Activated naive CD4-positive, alpha-beta T cell treated with anti-CD3 and anti-CD28 coated beads, Interleukin-2, amount 10 ng/mL, durations not matched to agents 7 days and 5 days (primary cell): ENCODE measurements at regions not wholly inside any gene's neighbourhood (a gene's known extent, or its start where the extent isn't known, plus 50 kb on each side); places are given as distances from the start of the nearest gene placed in this dataset.

Experiments used
- CTCF ChIA-PET: fragments of 350-600 bp; sonication (Branson Sonifier 250); formaldehyde crosslinking; loops from one replicate; lab custom pipeline; 2021; ENCODE audit warnings: antibody characterized with exemption; lab: Charles Lee
- DNase-seq: peaks from one replicate; pipeline ENCODE4 v3.0.0-alpha.2; 2020
- H3K27ac Mint-ChIP-seq: one replicate; pipeline ENCODE4 v1.8.0; 2021; ENCODE audit warnings: mild to moderate bottlenecking, moderate library complexity, mixed read lengths
- H3K27me3 Mint-ChIP-seq: one replicate; pipeline ENCODE4 v1.8.0; 2021; ENCODE audit warnings: mild to moderate bottlenecking, mixed read lengths
- H3K36me3 Mint-ChIP-seq: one replicate; pipeline ENCODE4 v1.8.0; 2021; ENCODE audit warnings: mixed read lengths
- H3K4me1 Mint-ChIP-seq: one replicate; pipeline ENCODE4 v1.8.0; 2021; ENCODE audit warnings: mixed read lengths
- H3K4me3 Mint-ChIP-seq: one replicate; pipeline ENCODE4 v1.8.0; 2021; ENCODE audit warnings: mild to moderate bottlenecking, moderate library complexity, mixed read lengths
- H3K9me3 Mint-ChIP-seq: one replicate; pipeline ENCODE4 v1.8.0; 2021; ENCODE audit warnings: mixed read lengths

GRCh38 chr7:46393142-46393541 is 472.1 kb upstream of the IGFBP3 start:
- H3K27ac Mint-ChIP-seq: no peak overlapping the region
- CTCF ChIA-PET: no interaction called here
- H3K36me3 Mint-ChIP-seq: no peaks in the 10 kb centered on the region
- H3K9me3 Mint-ChIP-seq: no peaks in the 10 kb centered on the region
- no peaks in the 10 kb centered on the region for H3K27me3 Mint-ChIP-seq
- DNase-seq: no peak
- no peaks in the 10 kb centered on the region for H3K4me1 Mint-ChIP-seq
- no peak overlapping the region for H3K4me3 Mint-ChIP-seq

- Mint-ChIP-seq H3K9me3 (peaks cover 2% of the 10 kb centered on the region), H3K36me3 (no peaks in the 10 kb centered on the region), H3K4me3 (no peak overlapping the region), H3K27ac (no peak overlapping the region), H3K4me1 (no peaks in the 10 kb centered on the region), H3K27me3 (no peaks in the 10 kb centered on the region)
- CTCF ChIA-PET: no interaction called here
- DNase-seq: no peak
Observed at GRCh38 chr7:46391231-46392201, 470.4 kb upstream of the IGFBP3 start.

GRCh38 chr7:46390042-46390441 is 469.0 kb upstream of the IGFBP3 start:
- H3K4me3 Mint-ChIP-seq: no peak overlapping the region
- CTCF ChIA-PET: no interaction called here
- peaks cover 2% of the 10 kb centered on the region for H3K9me3 Mint-ChIP-seq
- H3K27me3 Mint-ChIP-seq: no peaks in the 10 kb centered on the region
- no peaks in the 10 kb centered on the region for H3K4me1 Mint-ChIP-seq
- no peak for DNase-seq
- no peaks in the 10 kb centered on the region for H3K36me3 Mint-ChIP-seq
- no peak overlapping the region for H3K27ac Mint-ChIP-seq

GRCh38 chr7:46389146-46389545 is 468.1 kb upstream of the IGFBP3 start:
- Mint-ChIP-seq H3K4me3 (no peak overlapping the region), H3K9me3 (peaks cover 2% of the 10 kb centered on the region), H3K27me3 (no peaks in the 10 kb centered on the region), H3K4me1 (no peaks in the 10 kb centered on the region), H3K36me3 (no peaks in the 10 kb centered on the region), H3K27ac (no peak overlapping the region)
- CTCF ChIA-PET: no interaction called here
- no peak for DNase-seq

GRCh38 chr7:46387646-46388045 is 466.6 kb upstream of the IGFBP3 start:
- CTCF ChIA-PET: no interaction called here
- Mint-ChIP-seq H3K36me3 (no peaks in the 10 kb centered on the region), H3K27me3 (no peaks in the 10 kb centered on the region), H3K27ac (no peak overlapping the region), H3K4me1 (no peaks in the 10 kb centered on the region), H3K4me3 (no peak overlapping the region), H3K9me3 (peaks cover 2% of the 10 kb centered on the region)
- no peak for DNase-seq

- no peak for DNase-seq
- H3K4me3 Mint-ChIP-seq: no peak overlapping the region
- no peaks in the 10 kb centered on the region for H3K4me1 Mint-ChIP-seq
- peaks cover 2% of the 10 kb centered on the region for H3K9me3 Mint-ChIP-seq
- CTCF ChIA-PET: no interaction called here
- no peaks in the 10 kb centered on the region for H3K36me3 Mint-ChIP-seq
- no peak overlapping the region for H3K27ac Mint-ChIP-seq
- no peaks in the 10 kb centered on the region for H3K27me3 Mint-ChIP-seq
Observed at GRCh38 chr7:46386428-46387399, 465.6 kb upstream of the IGFBP3 start.

- no peaks in the 10 kb centered on the region for H3K27me3 Mint-ChIP-seq
- H3K4me1 Mint-ChIP-seq: no peaks in the 10 kb centered on the region
Observed at GRCh38 chr7:46385662-46386309, 464.7 kb upstream of the IGFBP3 start.

GRCh38 chr7:46383605-46384004 is 462.5 kb upstream of the IGFBP3 start:
- peaks cover 2% of the 10 kb centered on the region for H3K9me3 Mint-ChIP-seq

More at GRCh38 chr7:46385662-46386309, 464.7 kb upstream of the IGFBP3 start:
- H3K36me3 Mint-ChIP-seq: no peaks in the 10 kb centered on the region
- no peak overlapping the region for H3K4me3 Mint-ChIP-seq
- H3K9me3 Mint-ChIP-seq: peaks cover 2% of the 10 kb centered on the region
- no peak for DNase-seq
- CTCF ChIA-PET: no interaction called here
- no peak overlapping the region for H3K27ac Mint-ChIP-seq

GRCh38 chr7:46369933-46370654 is 449.0 kb upstream of the IGFBP3 start:
- no peaks in the 10 kb centered on the region for H3K36me3 Mint-ChIP-seq
- CTCF ChIA-PET: no interaction called here
- no peak overlapping the region for H3K4me3 Mint-ChIP-seq
- no peak for DNase-seq
- peaks cover 3% of the 10 kb centered on the region for H3K27me3 Mint-ChIP-seq
- H3K27ac Mint-ChIP-seq: no peak overlapping the region
- no peaks in the 10 kb centered on the region for H3K4me1 Mint-ChIP-seq
- no peaks in the 10 kb centered on the region for H3K9me3 Mint-ChIP-seq

More at GRCh38 chr7:46383605-46384004, 462.5 kb upstream of the IGFBP3 start:
- no peak overlapping the region for H3K4me3 Mint-ChIP-seq
- no peaks in the 10 kb centered on the region for H3K4me1 Mint-ChIP-seq
- no peaks in the 10 kb centered on the region for H3K27me3 Mint-ChIP-seq
- H3K36me3 Mint-ChIP-seq: no peaks in the 10 kb centered on the region
- CTCF ChIA-PET: no interaction called here
- DNase-seq: no peak
- H3K27ac Mint-ChIP-seq: no peak overlapping the region

GRCh38 chr7:46368871-46369270 is 447.8 kb upstream of the IGFBP3 start:
- no peaks in the 10 kb centered on the region for H3K36me3 Mint-ChIP-seq
- CTCF ChIA-PET: no interaction called here
- DNase-seq: no peak
- H3K27ac Mint-ChIP-seq: no peak overlapping the region
- no peak overlapping the region for H3K4me3 Mint-ChIP-seq
- H3K9me3 Mint-ChIP-seq: no peaks in the 10 kb centered on the region
- H3K4me1 Mint-ChIP-seq: no peaks in the 10 kb centered on the region
- H3K27me3 Mint-ChIP-seq: peaks cover 3% of the 10 kb centered on the region

- H3K27me3 Mint-ChIP-seq: peaks cover 3% of the 10 kb centered on the region
- CTCF ChIA-PET: no interaction called here
Observed at GRCh38 chr7:46366526-46366925, 445.5 kb upstream of the IGFBP3 start.

GRCh38 chr7:46363688-46364087 is 442.6 kb upstream of the IGFBP3 start:
- no peak overlapping the region for H3K27ac Mint-ChIP-seq
- no peaks in the 10 kb centered on the region for H3K4me1 Mint-ChIP-seq
- H3K4me3 Mint-ChIP-seq: no peak overlapping the region
- H3K27me3 Mint-ChIP-seq: peaks cover 3% of the 10 kb centered on the region
- no peaks in the 10 kb centered on the region for H3K36me3 Mint-ChIP-seq
- CTCF ChIA-PET: interaction anchor here (0.7 kb wide), 1 partner anchor 441 kb away, joined by 3 read pairs; no protein-coding TSS in a partner anchor
- no peak for DNase-seq
- no peaks in the 10 kb centered on the region for H3K9me3 Mint-ChIP-seq

More at GRCh38 chr7:46366526-46366925, 445.5 kb upstream of the IGFBP3 start:
- Mint-ChIP-seq H3K4me3 (no peak overlapping the region), H3K27ac (no peak overlapping the region), H3K36me3 (no peaks in the 10 kb centered on the region), H3K4me1 (no peaks in the 10 kb centered on the region), H3K9me3 (no peaks in the 10 kb centered on the region)
- no peak for DNase-seq

- no peaks in the 10 kb centered on the region for H3K4me1 Mint-ChIP-seq
- CTCF ChIA-PET: no interaction called here
- no peaks in the 10 kb centered on the region for H3K9me3 Mint-ChIP-seq
- no peaks in the 10 kb centered on the region for H3K36me3 Mint-ChIP-seq
- DNase-seq: no peak
- H3K4me3 Mint-ChIP-seq: no peak overlapping the region
- peaks cover under 1% of the 10 kb centered on the region for H3K27me3 Mint-ChIP-seq
- no peak overlapping the region for H3K27ac Mint-ChIP-seq
Observed at GRCh38 chr7:46360811-46361210, 439.7 kb upstream of the IGFBP3 start.
